ENCODE measurements at regions not wholly inside any gene's neighbourhood (a gene's known extent, or its start where the extent isn't known, plus 50 kb on each side); places are given as distances from the start of the nearest gene placed in this dataset.

- no peak for DNase-seq (ENCODE audit: low spot score)
Measured at GRCh38 chr1:157189096-157189495, 50.9 kb upstream of the ETV3 start.
